Uterus (tissue), 3 donors: ENCODE measurements at regions not wholly inside any gene's neighbourhood (a gene's known extent, or its start where the extent isn't known, plus 50 kb on each side); places are given as distances from the start of the nearest gene placed in this dataset.

Experiments
- DNase-seq, 2 donors: peaks; one replicate each; pipeline ENCODE4 v3.0.0-alpha.2; 2019 to 2020
- H3K27ac ChIP-seq, 2 donors: fragments of 200-600 bp; sonication (generic); 1 replicate in 1 of 2; 2 replicates in 1 of 2; pipeline ENCODE4 v1.5.1; 2016 to 2018
- H3K27me3 ChIP-seq, 2 donors: fragments of 200-600 bp; sonication (generic); one replicate each; pipeline ENCODE4 v1.5.1; 2018 to 2019; ENCODE audit warnings: control low read depth in 1 of 2
- H3K36me3 ChIP-seq, 2 donors: fragments of 200-600 bp; sonication (generic); one replicate each; pipeline ENCODE4 v1.5.1; 2019; ENCODE audit warnings: control low read depth in 1 of 2
- H3K4me1 ChIP-seq, 2 donors: fragments of 200-600 bp; sonication (generic); one replicate each; pipeline ENCODE4 v1.5.1; 2018 to 2019; ENCODE audit warnings: control low read depth in 1 of 2
- H3K4me3 ChIP-seq, 2 donors: fragments of 200-600 bp; sonication (generic); 1 replicate in 1 of 2; 2 replicates in 1 of 2; pipeline ENCODE4 v1.5.1; 2018 to 2019; ENCODE audit warnings: mild to moderate bottlenecking in 1 of 2
- H3K9me3 ChIP-seq, 2 donors: fragments of 200-600 bp; sonication (generic); one replicate each; pipeline ENCODE4 v1.5.1; 2019; ENCODE audit warnings: control low read depth in 1 of 2
- POLR2A ChIP-seq, 2 donors: fragments of 450-650 bp; IDR thresholded peaks; one replicate each; pipeline ENCODE4 v1.6.1; 2016; ENCODE audit warnings: antibody characterized with exemption in 2 of 2, mild to moderate bottlenecking in 1 of 2, moderate library complexity in 1 of 2
- intact Hi-C: fragments of 100-400 bp; cut with DNase I; formaldehyde crosslinking; loops from one replicate; pipeline ENCODE4 v1.15.1; 2023; ENCODE audit warnings: low total_unique reads
- TF ChIP-seq, protein P1 (sequence below), 4 experiments: fragments of 200-600 bp in 2 of 4; fragments of 450-650 bp in 2 of 4; sonication (generic) in 2 of 4; IDR thresholded peaks; one replicate each; pipeline ENCODE4 v1.5.1; 2016 to 2019; ENCODE audit warnings: antibody characterized with exemption in 4 of 4, mild to moderate bottlenecking in 2 of 4, moderate library complexity in 1 of 4
- donor health status: DM: yes; HTN: yes; CAD: no.

DNA sequence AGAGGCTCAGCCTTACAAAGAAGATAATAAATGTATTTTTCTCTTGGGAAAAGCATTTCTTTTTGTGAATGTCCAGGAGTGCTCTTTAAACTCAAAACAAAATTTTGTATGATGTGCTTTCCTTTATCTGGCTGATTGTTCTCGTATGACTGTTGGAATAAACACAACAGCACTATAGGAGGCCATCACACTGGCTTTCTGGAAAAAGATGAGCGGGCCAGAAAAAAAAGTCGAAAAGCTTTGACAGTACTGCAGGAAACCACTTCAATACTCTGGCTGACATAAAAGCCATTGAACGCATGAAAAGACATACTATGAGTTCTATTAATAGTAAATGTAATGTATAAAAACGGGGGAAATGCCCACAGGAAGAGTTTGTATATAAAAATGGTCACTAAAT, 64.7 kb upstream of the CTSO start:
- Histone ChIP-seq H3K27ac (no peak overlapping the region), H3K27me3 (no peaks in the 10 kb centered on the region), H3K4me1 (no peaks in the 10 kb centered on the region), H3K4me3 (no peak overlapping the region), H3K36me3 (no peaks in the 10 kb centered on the region), H3K9me3 (no peaks in the 10 kb centered on the region)
- no peak for DNase-seq
- TF ChIP-seq, protein P1, sequence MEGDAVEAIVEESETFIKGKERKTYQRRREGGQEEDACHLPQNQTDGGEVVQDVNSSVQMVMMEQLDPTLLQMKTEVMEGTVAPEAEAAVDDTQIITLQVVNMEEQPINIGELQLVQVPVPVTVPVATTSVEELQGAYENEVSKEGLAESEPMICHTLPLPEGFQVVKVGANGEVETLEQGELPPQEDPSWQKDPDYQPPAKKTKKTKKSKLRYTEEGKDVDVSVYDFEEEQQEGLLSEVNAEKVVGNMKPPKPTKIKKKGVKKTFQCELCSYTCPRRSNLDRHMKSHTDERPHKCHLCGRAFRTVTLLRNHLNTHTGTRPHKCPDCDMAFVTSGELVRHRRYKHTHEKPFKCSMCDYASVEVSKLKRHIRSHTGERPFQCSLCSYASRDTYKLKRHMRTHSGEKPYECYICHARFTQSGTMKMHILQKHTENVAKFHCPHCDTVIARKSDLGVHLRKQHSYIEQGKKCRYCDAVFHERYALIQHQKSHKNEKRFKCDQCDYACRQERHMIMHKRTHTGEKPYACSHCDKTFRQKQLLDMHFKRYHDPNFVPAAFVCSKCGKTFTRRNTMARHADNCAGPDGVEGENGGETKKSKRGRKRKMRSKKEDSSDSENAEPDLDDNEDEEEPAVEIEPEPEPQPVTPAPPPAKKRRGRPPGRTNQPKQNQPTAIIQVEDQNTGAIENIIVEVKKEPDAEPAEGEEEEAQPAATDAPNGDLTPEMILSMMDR (IDR thresholded peaks at IDR 0.05): no peak
- TF ChIP-seq POLR2A (IDR thresholded peaks at IDR 0.05): no peak
- intact Hi-C loops: no loop called here

DNA sequence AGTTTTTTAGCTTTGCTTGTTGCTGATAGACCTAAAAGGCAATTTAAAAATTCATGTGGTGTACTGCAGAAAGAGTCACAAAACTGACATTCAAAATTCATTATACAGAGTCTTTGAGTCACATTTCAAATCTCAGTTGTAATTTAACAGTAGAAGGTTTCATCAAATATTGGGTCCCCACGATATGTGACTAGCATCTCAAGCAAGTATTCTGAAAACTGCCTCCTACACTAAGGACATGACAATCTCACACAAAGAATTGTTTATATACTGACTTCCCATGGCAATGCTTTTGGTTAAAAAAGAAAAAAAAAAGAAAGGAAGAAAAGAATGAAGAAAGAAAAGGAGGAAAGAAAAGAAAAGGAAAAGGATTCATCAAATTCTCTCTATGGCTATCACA, 62.1 kb upstream of the CTSO start:
- DNase-seq: no peak
- no peaks in the 10 kb centered on the region for H3K27me3 ChIP-seq
- H3K4me1 ChIP-seq: no peaks in the 10 kb centered on the region
- no peaks in the 10 kb centered on the region for H3K9me3 ChIP-seq
- intact Hi-C loops: no loop called here
- TF ChIP-seq, protein P1 (IDR thresholded peaks at IDR 0.05): no peak
- no peak for TF ChIP-seq POLR2A (IDR thresholded peaks at IDR 0.05)
- no peak overlapping the region for H3K4me3 ChIP-seq
- H3K27ac ChIP-seq: no peak overlapping the region
- no peaks in the 10 kb centered on the region for H3K36me3 ChIP-seq

DNA sequence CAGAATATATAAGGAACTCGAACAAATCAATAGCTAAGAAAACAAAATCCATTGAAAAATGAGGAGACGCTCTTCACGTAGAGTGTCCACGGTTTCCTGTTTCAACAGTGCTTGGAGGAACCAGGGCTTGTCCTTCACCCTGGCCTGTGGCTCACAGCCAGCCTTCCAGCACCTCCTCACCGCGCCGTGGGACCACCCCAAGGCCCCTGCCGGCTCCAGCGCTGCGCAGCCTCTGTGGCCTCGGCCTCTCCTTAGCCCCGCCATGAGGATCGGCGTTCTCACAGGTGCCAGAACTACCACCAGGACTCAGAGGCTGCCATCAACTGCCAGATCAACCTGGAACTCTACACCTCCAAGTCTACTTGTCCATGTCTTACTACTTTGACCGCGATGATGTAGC, 52.5 kb upstream of the CTSO start:
- Histone ChIP-seq H3K27ac (no peak overlapping the region), H3K4me1 (no peaks in the 10 kb centered on the region), H3K27me3 (no peaks in the 10 kb centered on the region), H3K4me3 (no peak overlapping the region), H3K36me3 (no peaks in the 10 kb centered on the region), H3K9me3 (no peaks in the 10 kb centered on the region)
- DNase-seq: no peak
- no peak for TF ChIP-seq POLR2A (IDR thresholded peaks at IDR 0.05)
- TF ChIP-seq, protein P1 (IDR thresholded peaks at IDR 0.05): no peak
- intact Hi-C loops: no loop called here
